IMR-90 (cell line): ENCODE measurements at regions not wholly inside any gene's neighbourhood (a gene's known extent, or its start where the extent isn't known, plus 50 kb on each side); places are given as distances from the start of the nearest gene placed in this dataset.

ENCODE experiments used
- ATAC-seq: fragments of 200-7000 bp; cut with Tn5 transposase; 2 replicates; pipeline ENCODE4 v1.9.1; 2020; ENCODE audit warnings: low read depth, mild to moderate bottlenecking, moderate library complexity
- BruUV-seq: library from RNA; stranded (reverse); fragments of 400-500 nt; replicated peaks from 2 replicates; lab custom pipeline; 2021; lab: Mats Ljungman, UMichigan
- CTCF ChIA-PET: fragments of 300-600 bp; formaldehyde crosslinking; extraction: SDS; loops from one replicate; lab custom pipeline; 2021; ENCODE audit warnings: antibody characterized with exemption; lab: Yijun Ruan, JAX
- POLR2A ChIA-PET: fragments of 300-600 bp; sonication (Branson Sonifier 250); formaldehyde crosslinking; loops from one replicate; lab custom pipeline; 2022; ENCODE audit warnings: antibody characterized with exemption; ENCODE audit not compliant: unreplicated experiment; lab: Charles Lee
- DNase-seq: peaks from one replicate; pipeline ENCODE4 v3.0.0; 2013
- H2AFZ ChIP-seq: replicated peaks from 2 replicates; pipeline ENCODE3; 2013; ENCODE audit warnings: low read length, mild to moderate bottlenecking; ENCODE audit not compliant: poor library complexity
- H2AK5ac ChIP-seq: 2 replicates; pipeline ENCODE4 v1.6.1; 2013; ENCODE audit warnings: low read depth, low read length, inconsistent platforms
- H2AK9ac ChIP-seq: replicated peaks from 2 replicates; pipeline ENCODE3; 2013; ENCODE audit warnings: mild to moderate bottlenecking, low read depth, low read length, moderate library complexity; ENCODE audit not compliant: poor library complexity
- H2BK120ac ChIP-seq: 2 replicates; pipeline ENCODE4 v1.6.1; 2013; ENCODE audit warnings: low read depth, low read length, inconsistent platforms
- H2BK15ac ChIP-seq: 3 replicates; pipeline ENCODE4 v1.6.1; 2013; ENCODE audit warnings: low read depth, low read length, inconsistent platforms
- H2BK20ac ChIP-seq: 2 replicates; pipeline ENCODE4 v1.6.1; 2013; ENCODE audit warnings: low read depth, mild to moderate bottlenecking, inconsistent platforms, low read length, moderate library complexity
- H2BK5ac ChIP-seq: 2 replicates; pipeline ENCODE4 v1.6.1; 2013; ENCODE audit warnings: mild to moderate bottlenecking, low read depth, low read length, inconsistent platforms; ENCODE audit not compliant: poor library complexity, severe bottlenecking
- H3K14ac ChIP-seq: replicated peaks from 2 replicates; pipeline ENCODE4 v1.6.1; 2013; ENCODE audit warnings: low read depth, low read length, inconsistent platforms
- H3K18ac ChIP-seq: 2 replicates; pipeline ENCODE4 v1.6.1; 2013; ENCODE audit warnings: low read depth, low read length, control low read depth
- H3K23ac ChIP-seq: 2 replicates; pipeline ENCODE4 v1.6.1; 2013; ENCODE audit warnings: low read depth, low read length, inconsistent platforms
- H3K27ac ChIP-seq: 2 replicates; pipeline ENCODE4 v1.5.1; 2013; ENCODE audit warnings: mild to moderate bottlenecking, control low read depth, low read length; ENCODE audit not compliant: insufficient read depth
- H3K27me3 ChIP-seq: 2 replicates; pipeline ENCODE4 v1.6.1; 2013; ENCODE audit warnings: low read length; ENCODE audit not compliant: control insufficient read depth, insufficient read depth
- H3K36me3 ChIP-seq: 2 replicates; pipeline ENCODE4 v1.6.1; 2013; ENCODE audit warnings: low read length, mixed read lengths; ENCODE audit not compliant: control insufficient read depth, insufficient read depth
- H3K4ac ChIP-seq: 2 replicates; pipeline ENCODE4 v1.6.1; 2013; ENCODE audit warnings: low read depth, low read length, inconsistent platforms
- H3K4me1 ChIP-seq: 2 replicates; pipeline ENCODE4 v1.6.1; 2013; ENCODE audit warnings: low read length, mixed read lengths; ENCODE audit not compliant: control insufficient read depth, insufficient read depth
- H3K4me2 ChIP-seq: 2 replicates; pipeline ENCODE4 v1.6.1; 2013; ENCODE audit warnings: low read depth, mild to moderate bottlenecking, control low read depth, low read length, moderate library complexity
- H3K4me3 ChIP-seq: 2 replicates; pipeline ENCODE4 v1.5.1; 2013; ENCODE audit warnings: low read depth, mild to moderate bottlenecking, control low read depth, low read length, moderate library complexity; ENCODE audit not compliant: insufficient read depth
- H3K56ac ChIP-seq: 2 replicates; pipeline ENCODE4 v1.6.1; 2013; ENCODE audit warnings: low read length, inconsistent platforms; ENCODE audit not compliant: insufficient read depth; ENCODE audit errors: extremely low read depth
- H3K79me1 ChIP-seq, 2 experiments: 2 replicates each; pipeline ENCODE4 v1.6.1; 2013; ENCODE audit warnings: low read length in 2 of 2, inconsistent platforms in 1 of 2, low read depth in 1 of 2
- H3K9ac ChIP-seq: 2 replicates; pipeline ENCODE4 v1.6.1; 2013; ENCODE audit warnings: low read depth, low read length, control low read depth
- H3K9me1 ChIP-seq: 2 replicates; pipeline ENCODE4 v1.6.1; 2013; ENCODE audit warnings: low read length, inconsistent platforms; ENCODE audit not compliant: insufficient read depth
- H3K9me3 ChIP-seq: 2 replicates; pipeline ENCODE4 v1.6.1; 2013; ENCODE audit warnings: low read length; ENCODE audit not compliant: control insufficient read depth, insufficient read depth
- H4K20me1 ChIP-seq: 2 replicates; pipeline ENCODE4 v1.6.1; 2013; ENCODE audit warnings: low read length, inconsistent platforms; ENCODE audit not compliant: insufficient read depth
- H4K5ac ChIP-seq: 2 replicates; pipeline ENCODE4 v1.6.1; 2013; ENCODE audit warnings: mild to moderate bottlenecking, low read depth, low read length, control low read depth
- H4K8ac ChIP-seq, 2 experiments: 2 replicates each; pipeline ENCODE4 v1.6.1; 2013; ENCODE audit warnings: low read depth in 2 of 2, low read length in 2 of 2, control low read depth in 1 of 2, inconsistent platforms in 1 of 2
- H4K91ac ChIP-seq: 2 replicates; pipeline ENCODE4 v1.6.1; 2013; ENCODE audit warnings: low read depth, low read length, inconsistent platforms; ENCODE audit not compliant: insufficient read depth
- BHLHE40 ChIP-seq: fragments of 150-350 bp; IDR thresholded peaks from 2 replicates; pipeline ENCODE4 v1.6.1; 2016; ENCODE audit warnings: mild to moderate bottlenecking, low read depth, low read length
- CEBPB ChIP-seq: IDR thresholded peaks from 2 replicates; pipeline ENCODE4 v1.6.1; 2012; ENCODE audit warnings: low read depth, low read length, improper control_type of control experiment
- ELK1 ChIP-seq: fragments of 150-350 bp; IDR thresholded peaks from 2 replicates; pipeline ENCODE4 v1.6.1; 2016; ENCODE audit warnings: low read depth, mild to moderate bottlenecking, low read length, moderate library complexity, borderline replicate concordance
- FOS ChIP-seq: fragments of 150-350 bp; IDR thresholded peaks from 2 replicates; pipeline ENCODE4 v1.6.1; 2016; ENCODE audit warnings: low read depth, low read length
- MAZ ChIP-seq: IDR thresholded peaks from 2 replicates; pipeline ENCODE4 v1.6.1; 2012; ENCODE audit warnings: low read depth, mild to moderate bottlenecking, low read length, improper control_type of control experiment, moderate library complexity, borderline replicate concordance
- MXI1 ChIP-seq: IDR thresholded peaks from 2 replicates; pipeline ENCODE4 v1.6.1; 2012; ENCODE audit warnings: low read depth, mild to moderate bottlenecking, low read length, moderate library complexity, borderline replicate concordance
- NFE2L2 ChIP-seq: fragments of 150-350 bp; IDR thresholded peaks from 2 replicates; pipeline ENCODE4 v1.6.1; 2016; ENCODE audit warnings: low read depth, mild to moderate bottlenecking, low read length
- POLR2A ChIP-seq: IDR thresholded peaks from 2 replicates; pipeline ENCODE4 v1.6.1; 2012; ENCODE audit warnings: mild to moderate bottlenecking, low read depth, low read length
- RFX5 ChIP-seq: IDR thresholded peaks from 2 replicates; pipeline ENCODE4 v1.8.0; 2012; ENCODE audit warnings: low read depth, mild to moderate bottlenecking, low read length, moderate library complexity
- USF2 ChIP-seq: fragments of 150-350 bp; IDR thresholded peaks from 2 replicates; pipeline ENCODE4 v1.6.1; 2017; ENCODE audit warnings: mild to moderate bottlenecking, antibody characterized with exemption, low read length, low read depth
- WGBS, 2 experiments: methylation state at CpG; one replicate each; pipeline versions ENCODE4 v1.1.5 to v1.1.7; 2013; ENCODE audit warnings: missing lambda C conversion rate in 2 of 2; ENCODE audit not compliant: insufficient read length in 1 of 2; ENCODE audit errors: extremely low coverage in 2 of 2; 5-methylcytosine and 5-hydroxymethylcytosine counted together
- dilution Hi-C: fragments of 300-500 bp; cut with HindIII; formaldehyde crosslinking; loops from one replicate; pipeline ENCODE4 v1.14.3; 2018; ENCODE audit warnings: low sequenced_read_pairs; ENCODE audit not compliant: unreplicated experiment
- in situ Hi-C: fragments of 300-500 bp; cut with MboI; formaldehyde crosslinking; loops from 3 replicates; pipeline ENCODE4 v1.14.3; 2019; ENCODE audit warnings: low sequenced_read_pairs, inconsistent platforms, mixed read lengths
- intact Hi-C: fragments of 100-400 bp; cut with micrococcal nuclease; formaldehyde crosslinking; loops from 2 replicates; pipeline ENCODE4 v1.10.0; 2022
- TF ChIP-seq, protein P1 (sequence below): conservative IDR thresholded peaks from 2 replicates; pipeline ENCODE4 v1.5.1; 2012; ENCODE audit warnings: mild to moderate bottlenecking, low read depth, low read length, improper control_type of control experiment

- Histone ChIP-seq H2BK5ac (no peak overlapping the region), H3K36me3 (no peaks in the 10 kb centered on the region), H2BK120ac (no peak overlapping the region), H3K27me3 (no peaks in the 10 kb centered on the region), H2AK5ac (no peak overlapping the region), H2AFZ (no peak overlapping the region), H4K5ac (no peak overlapping the region), H3K27ac (no peak overlapping the region), H3K23ac (no peak overlapping the region), H3K4me3 (no peak overlapping the region), H4K8ac (no peak overlapping the region), H2AK9ac (no peak overlapping the region), H3K56ac (no peak overlapping the region), H2BK20ac (no peak overlapping the region), H3K9ac (no peak overlapping the region), H3K4me1 (no peaks in the 10 kb centered on the region), H3K79me1 (no peaks in the 10 kb centered on the region), H3K9me1 (no peaks in the 10 kb centered on the region), H3K4ac (no peak overlapping the region), H3K14ac (no peak overlapping the region), H4K20me1 (no peaks in the 10 kb centered on the region), H3K9me3 (peaks cover 2% of the 10 kb centered on the region; the same call in 1 of the 2 replicates), H3K4me2 (no peak overlapping the region), H3K18ac (no peak overlapping the region), H2BK15ac (no peak overlapping the region), H4K91ac (no peak overlapping the region)
- no peak for TF ChIP-seq FOS
- no peak for TF ChIP-seq USF2
- TF ChIP-seq BHLHE40: no peak
- TF ChIP-seq RFX5: no peak
- TF ChIP-seq ELK1: no peak
- TF ChIP-seq, protein P1, sequence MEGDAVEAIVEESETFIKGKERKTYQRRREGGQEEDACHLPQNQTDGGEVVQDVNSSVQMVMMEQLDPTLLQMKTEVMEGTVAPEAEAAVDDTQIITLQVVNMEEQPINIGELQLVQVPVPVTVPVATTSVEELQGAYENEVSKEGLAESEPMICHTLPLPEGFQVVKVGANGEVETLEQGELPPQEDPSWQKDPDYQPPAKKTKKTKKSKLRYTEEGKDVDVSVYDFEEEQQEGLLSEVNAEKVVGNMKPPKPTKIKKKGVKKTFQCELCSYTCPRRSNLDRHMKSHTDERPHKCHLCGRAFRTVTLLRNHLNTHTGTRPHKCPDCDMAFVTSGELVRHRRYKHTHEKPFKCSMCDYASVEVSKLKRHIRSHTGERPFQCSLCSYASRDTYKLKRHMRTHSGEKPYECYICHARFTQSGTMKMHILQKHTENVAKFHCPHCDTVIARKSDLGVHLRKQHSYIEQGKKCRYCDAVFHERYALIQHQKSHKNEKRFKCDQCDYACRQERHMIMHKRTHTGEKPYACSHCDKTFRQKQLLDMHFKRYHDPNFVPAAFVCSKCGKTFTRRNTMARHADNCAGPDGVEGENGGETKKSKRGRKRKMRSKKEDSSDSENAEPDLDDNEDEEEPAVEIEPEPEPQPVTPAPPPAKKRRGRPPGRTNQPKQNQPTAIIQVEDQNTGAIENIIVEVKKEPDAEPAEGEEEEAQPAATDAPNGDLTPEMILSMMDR: no peak
- TF ChIP-seq CEBPB: no peak
- no peak for TF ChIP-seq NFE2L2
- TF ChIP-seq MXI1: no peak
- TF ChIP-seq POLR2A: no peak
- TF ChIP-seq MAZ: no peak
- no TSS peak for BruUV-seq
- CTCF ChIA-PET: no interaction called here
- dilution Hi-C loops (no loop called here), in situ Hi-C loops (no loop called here), intact Hi-C loops (no loop called here)
- DNase-seq (no peak), ATAC-seq (no peak)
- WGBS, 2 experiments: no CpG with 5 or more reads among the region's 2 CpGs
- POLR2A ChIA-PET: no interaction called here
Measured at GRCh38 chr9:26504057-26504456, 388.5 kb downstream of the CAAP1 start.
